ENCODE measurements at regions not wholly inside any gene's neighbourhood (a gene's known extent, or its start where the extent isn't known, plus 50 kb on each side); places are given as distances from the start of the nearest gene placed in this dataset.

DNA sequence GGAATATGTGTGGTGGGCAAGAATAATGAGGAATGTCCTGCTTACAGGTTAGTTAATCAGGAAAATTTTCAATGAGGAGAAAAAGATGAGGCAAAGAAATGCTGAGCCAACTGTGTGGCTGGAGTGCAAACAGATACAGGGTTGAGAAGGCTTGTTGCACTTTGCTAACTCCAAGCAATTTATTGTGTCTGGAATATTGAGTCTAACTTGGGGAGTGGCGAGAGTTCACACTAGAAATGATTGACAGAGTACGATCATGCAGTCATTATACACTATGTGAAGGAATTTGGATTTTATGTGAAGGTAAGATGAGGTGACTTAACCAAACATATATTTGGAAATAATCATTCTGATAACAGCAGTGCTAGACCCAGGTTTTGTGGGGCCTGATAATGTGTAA, 185.0 kb upstream of the ELAC2 start:
- TF ChIP-seq, protein P1, sequence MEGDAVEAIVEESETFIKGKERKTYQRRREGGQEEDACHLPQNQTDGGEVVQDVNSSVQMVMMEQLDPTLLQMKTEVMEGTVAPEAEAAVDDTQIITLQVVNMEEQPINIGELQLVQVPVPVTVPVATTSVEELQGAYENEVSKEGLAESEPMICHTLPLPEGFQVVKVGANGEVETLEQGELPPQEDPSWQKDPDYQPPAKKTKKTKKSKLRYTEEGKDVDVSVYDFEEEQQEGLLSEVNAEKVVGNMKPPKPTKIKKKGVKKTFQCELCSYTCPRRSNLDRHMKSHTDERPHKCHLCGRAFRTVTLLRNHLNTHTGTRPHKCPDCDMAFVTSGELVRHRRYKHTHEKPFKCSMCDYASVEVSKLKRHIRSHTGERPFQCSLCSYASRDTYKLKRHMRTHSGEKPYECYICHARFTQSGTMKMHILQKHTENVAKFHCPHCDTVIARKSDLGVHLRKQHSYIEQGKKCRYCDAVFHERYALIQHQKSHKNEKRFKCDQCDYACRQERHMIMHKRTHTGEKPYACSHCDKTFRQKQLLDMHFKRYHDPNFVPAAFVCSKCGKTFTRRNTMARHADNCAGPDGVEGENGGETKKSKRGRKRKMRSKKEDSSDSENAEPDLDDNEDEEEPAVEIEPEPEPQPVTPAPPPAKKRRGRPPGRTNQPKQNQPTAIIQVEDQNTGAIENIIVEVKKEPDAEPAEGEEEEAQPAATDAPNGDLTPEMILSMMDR (IDR thresholded peaks at IDR 0.05) = no peak
- no peak for TF ChIP-seq POLR2A (IDR thresholded peaks at IDR 0.05)

Data from heart left ventricle (tissue), 13 donors.